ENCODE measurements at regions not wholly inside any gene's neighbourhood (a gene's known extent, or its start where the extent isn't known, plus 50 kb on each side); places are given as distances from the start of the nearest gene placed in this dataset.
A peak's percentile ranks its signal among the peaks of the same experiment; 100 is the strongest.

GRCh38 chr11:116517077-116517476, 255.7 kb downstream of the BUD13 start:
- H3K4me3 ChIP-seq, result no peak overlapping the region
- intact Hi-C loops (cut with DNase I), result no loop called here
- TF ChIP-seq CTCF (IDR thresholded peaks at IDR 0.05), result no peak

GRCh38 chr11:116515664-116516184, 257.1 kb downstream of the BUD13 start:
- Histone ChIP-seq H3K9me3 (no peaks in the 10 kb centered on the region), H3K27me3 (no peaks in the 10 kb centered on the region), H3K36me3 (no peaks in the 10 kb centered on the region), H3K4me3 (no peak overlapping the region), H3K27ac (no peak overlapping the region), H3K4me1 (no peaks in the 10 kb centered on the region)
- TF ChIP-seq CTCF (IDR thresholded peaks at IDR 0.05), result no peak
- DNase-seq (ENCODE audit: low spot score in 2 of 2), result no peak
- intact Hi-C loops (cut with DNase I), result no loop called here

More at GRCh38 chr11:116517077-116517476, 255.7 kb downstream of the BUD13 start:
- no peaks in the 10 kb centered on the region for H3K9me3 ChIP-seq
- no peaks in the 10 kb centered on the region for H3K27me3 ChIP-seq
- H3K27ac ChIP-seq, result no peak overlapping the region
- DNase-seq (ENCODE audit: low spot score in 2 of 2), result peak in 1 of 2 donors; percentile 9
- no peaks in the 10 kb centered on the region for H3K4me1 ChIP-seq
- no peaks in the 10 kb centered on the region for H3K36me3 ChIP-seq

GRCh38 chr11:116513894-116514293, 258.9 kb downstream of the BUD13 start:
- Histone ChIP-seq H3K36me3 (no peaks in the 10 kb centered on the region), H3K27ac (no peak overlapping the region), H3K4me1 (no peaks in the 10 kb centered on the region), H3K9me3 (no peaks in the 10 kb centered on the region), H3K4me3 (no peak overlapping the region), H3K27me3 (no peaks in the 10 kb centered on the region)
- TF ChIP-seq CTCF (IDR thresholded peaks at IDR 0.05), result peak in 1 of 3 experiments; percentile 22
- DNase-seq (ENCODE audit: low spot score in 2 of 2), result no peak
- intact Hi-C loops (cut with DNase I), result no loop called here

- Histone ChIP-seq H3K9me3 (no peaks in the 10 kb centered on the region), H3K27ac (no peak overlapping the region), H3K4me1 (no peaks in the 10 kb centered on the region), H3K4me3 (no peak overlapping the region), H3K36me3 (no peaks in the 10 kb centered on the region), H3K27me3 (no peaks in the 10 kb centered on the region)
- intact Hi-C loops (cut with DNase I), result no loop called here
- no peak for DNase-seq (ENCODE audit: low spot score in 2 of 2)
- TF ChIP-seq CTCF (IDR thresholded peaks at IDR 0.05), result no peak
Measured at GRCh38 chr11:116513278-116513823, 259.4 kb downstream of the BUD13 start.

GRCh38 chr11:116512841-116513240, 259.9 kb downstream of the BUD13 start:
- Histone ChIP-seq H3K9me3 (no peaks in the 10 kb centered on the region), H3K27me3 (no peaks in the 10 kb centered on the region), H3K27ac (no peak overlapping the region), H3K4me3 (no peak overlapping the region), H3K36me3 (no peaks in the 10 kb centered on the region), H3K4me1 (no peaks in the 10 kb centered on the region)
- DNase-seq (ENCODE audit: low spot score in 2 of 2), result no peak
- intact Hi-C loops (cut with DNase I), result no loop called here
- no peak for TF ChIP-seq CTCF (IDR thresholded peaks at IDR 0.05)

GRCh38 chr11:116511684-116512083, 261.1 kb downstream of the BUD13 start:
- no peaks in the 10 kb centered on the region for H3K4me1 ChIP-seq
- no peak for TF ChIP-seq CTCF (IDR thresholded peaks at IDR 0.05)
- H3K27ac ChIP-seq, result no peak overlapping the region
- H3K4me3 ChIP-seq, result no peak overlapping the region
- no peaks in the 10 kb centered on the region for H3K36me3 ChIP-seq
- intact Hi-C loops (cut with DNase I), result no loop called here
- no peak for DNase-seq (ENCODE audit: low spot score in 2 of 2)
- H3K9me3 ChIP-seq, result no peaks in the 10 kb centered on the region
- no peaks in the 10 kb centered on the region for H3K27me3 ChIP-seq
